KMS-11 (cell line): ENCODE measurements at regions not wholly inside any gene's neighbourhood (a gene's known extent, or its start where the extent isn't known, plus 50 kb on each side); places are given as distances from the start of the nearest gene placed in this dataset.

Source experiments
- H2AFZ ChIP-seq: fragments of 200-600 bp; sonication (generic); 2 replicates; pipeline ENCODE4 v1.6.1; 2016; ENCODE audit warnings: antibody characterized with exemption, mixed run types, low read depth
- H3K27ac ChIP-seq: fragments of 200-600 bp; sonication (generic); 2 replicates; pipeline ENCODE4 v1.6.1; 2016; ENCODE audit warnings: mild to moderate bottlenecking, mixed run types
- H3K27me3 ChIP-seq: fragments of 200-600 bp; sonication (generic); 2 replicates; pipeline ENCODE4 v1.6.1; 2017; ENCODE audit warnings: mild to moderate bottlenecking, low read depth, mixed run types, moderate library complexity; ENCODE audit not compliant: insufficient read depth
- H3K36me3 ChIP-seq: fragments of 200-600 bp; sonication (generic); 2 replicates; pipeline ENCODE4 v1.6.1; 2017; ENCODE audit warnings: mild to moderate bottlenecking, mixed run types; ENCODE audit not compliant: insufficient read depth
- H3K4me1 ChIP-seq: fragments of 200-600 bp; sonication (generic); 2 replicates; pipeline ENCODE4 v1.6.1; 2016; ENCODE audit warnings: mild to moderate bottlenecking, low read depth, mixed run types; ENCODE audit not compliant: poor library complexity, severe bottlenecking
- H3K4me2 ChIP-seq: fragments of 200-600 bp; sonication (generic); 2 replicates; pipeline ENCODE4 v1.7.0; 2016; ENCODE audit warnings: mild to moderate bottlenecking, mixed run types
- H3K4me3 ChIP-seq: fragments of 200-600 bp; sonication (generic); IDR thresholded peaks from 2 replicates; pipeline ENCODE4 v1.6.1; 2017; ENCODE audit warnings: low read depth, low read length, mixed read lengths; ENCODE audit not compliant: insufficient read depth
- H3K79me2 ChIP-seq: fragments of 200-600 bp; sonication (generic); 2 replicates; pipeline ENCODE4 v1.6.1; 2016; ENCODE audit warnings: low read depth, mixed run types; ENCODE audit not compliant: insufficient read depth
- H3K9ac ChIP-seq: fragments of 200-600 bp; sonication (generic); 2 replicates; pipeline ENCODE4 v1.6.1; 2016; ENCODE audit warnings: mild to moderate bottlenecking, mixed run types
- H4K20me1 ChIP-seq: fragments of 200-600 bp; sonication (generic); 2 replicates; pipeline ENCODE4 v1.6.1; 2016; ENCODE audit warnings: mild to moderate bottlenecking, mixed run types; ENCODE audit not compliant: insufficient read depth
- TF ChIP-seq, protein P1 (sequence below): fragments of 200-600 bp; sonication (generic); conservative IDR thresholded peaks from 2 replicates; pipeline ENCODE4 v1.6.1; 2017; ENCODE audit warnings: low read depth, mild to moderate bottlenecking, antibody characterized with exemption, low read length, moderate library complexity, mixed read lengths

DNA sequence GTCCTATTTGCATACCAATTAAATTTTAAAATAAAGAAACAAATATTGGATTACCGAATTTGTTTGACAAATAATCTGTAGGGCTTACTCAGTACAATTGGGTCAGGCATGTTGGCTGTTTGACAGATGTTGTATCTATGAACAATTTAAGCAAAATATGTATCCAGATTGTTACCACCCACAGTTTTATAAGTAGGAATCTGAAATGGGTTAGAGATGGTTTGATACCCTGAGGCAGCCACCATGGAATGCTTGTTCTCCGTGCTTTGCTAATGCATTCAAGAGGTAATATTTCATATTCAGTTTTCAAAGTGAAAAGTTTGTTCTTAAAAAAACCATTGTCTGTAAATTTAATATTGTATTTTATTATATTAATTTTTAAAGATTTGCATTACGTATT is 285.1 kb upstream of the ARRDC3 start:
- TF ChIP-seq, protein P1, sequence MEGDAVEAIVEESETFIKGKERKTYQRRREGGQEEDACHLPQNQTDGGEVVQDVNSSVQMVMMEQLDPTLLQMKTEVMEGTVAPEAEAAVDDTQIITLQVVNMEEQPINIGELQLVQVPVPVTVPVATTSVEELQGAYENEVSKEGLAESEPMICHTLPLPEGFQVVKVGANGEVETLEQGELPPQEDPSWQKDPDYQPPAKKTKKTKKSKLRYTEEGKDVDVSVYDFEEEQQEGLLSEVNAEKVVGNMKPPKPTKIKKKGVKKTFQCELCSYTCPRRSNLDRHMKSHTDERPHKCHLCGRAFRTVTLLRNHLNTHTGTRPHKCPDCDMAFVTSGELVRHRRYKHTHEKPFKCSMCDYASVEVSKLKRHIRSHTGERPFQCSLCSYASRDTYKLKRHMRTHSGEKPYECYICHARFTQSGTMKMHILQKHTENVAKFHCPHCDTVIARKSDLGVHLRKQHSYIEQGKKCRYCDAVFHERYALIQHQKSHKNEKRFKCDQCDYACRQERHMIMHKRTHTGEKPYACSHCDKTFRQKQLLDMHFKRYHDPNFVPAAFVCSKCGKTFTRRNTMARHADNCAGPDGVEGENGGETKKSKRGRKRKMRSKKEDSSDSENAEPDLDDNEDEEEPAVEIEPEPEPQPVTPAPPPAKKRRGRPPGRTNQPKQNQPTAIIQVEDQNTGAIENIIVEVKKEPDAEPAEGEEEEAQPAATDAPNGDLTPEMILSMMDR: no peak
- no peaks in the 10 kb centered on the region for H3K27me3 ChIP-seq
- no peak overlapping the region for H2AFZ ChIP-seq

DNA sequence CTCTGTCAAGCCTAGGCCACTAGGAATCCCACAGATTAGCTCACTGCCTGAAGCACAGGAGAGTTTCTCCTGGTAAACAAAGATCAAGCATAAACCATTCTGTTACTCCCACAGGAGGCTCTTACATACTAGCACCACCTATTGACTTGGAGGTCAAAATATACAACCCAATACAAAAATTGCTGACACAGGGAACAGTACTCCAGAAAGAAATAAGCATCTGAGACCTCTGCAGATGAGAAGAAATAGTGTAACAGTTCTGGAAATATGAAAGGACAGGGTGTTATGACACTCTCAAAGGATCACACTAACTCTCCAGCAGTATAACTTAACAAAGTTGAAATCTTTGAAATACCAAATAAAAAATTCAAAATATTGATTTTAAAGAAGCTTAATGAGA is 269.6 kb upstream of the ARRDC3 start:
- Histone ChIP-seq H2AFZ (no peak overlapping the region), H4K20me1 (no peaks in the 10 kb centered on the region), H3K79me2 (no peaks in the 10 kb centered on the region), H3K9ac (no peak overlapping the region), H3K4me1 (no peaks in the 10 kb centered on the region), H3K4me2 (no peak overlapping the region), H3K4me3 (no peak overlapping the region), H3K27me3 (no peaks in the 10 kb centered on the region), H3K36me3 (no peaks in the 10 kb centered on the region), H3K27ac (no peak overlapping the region)
- TF ChIP-seq, protein P1: no peak

More for the DNA sequence above, 285.1 kb upstream of the ARRDC3 start:
- no peak overlapping the region for H3K4me3 ChIP-seq
- no peak overlapping the region for H3K9ac ChIP-seq
- H3K36me3 ChIP-seq: no peaks in the 10 kb centered on the region
- no peak overlapping the region for H3K4me2 ChIP-seq
- H3K79me2 ChIP-seq: no peaks in the 10 kb centered on the region
- no peak overlapping the region for H3K27ac ChIP-seq
- H4K20me1 ChIP-seq: no peaks in the 10 kb centered on the region
- H3K4me1 ChIP-seq: no peaks in the 10 kb centered on the region

DNA sequence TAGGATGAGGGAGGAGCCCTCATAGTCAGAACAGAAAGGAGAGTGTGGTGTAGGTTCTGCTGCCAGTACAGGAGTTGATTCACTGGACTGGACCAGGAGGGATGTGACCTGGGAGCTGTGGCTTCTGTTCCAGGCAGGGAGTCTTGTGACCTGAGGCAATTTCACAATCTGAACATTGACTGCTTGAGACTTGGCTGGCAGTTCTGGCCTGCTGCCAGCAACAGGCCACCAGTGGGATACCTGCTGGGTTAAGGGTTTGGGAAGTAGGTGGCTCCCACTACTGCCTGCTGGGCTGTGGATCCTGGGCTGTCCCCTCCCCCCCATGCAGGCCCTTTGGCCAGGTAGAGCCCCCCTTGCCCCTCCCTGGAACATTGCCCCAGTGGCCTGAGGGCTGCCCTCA is 268.6 kb upstream of the ARRDC3 start:
- Histone ChIP-seq H3K27ac (no peak overlapping the region), H3K4me1 (no peaks in the 10 kb centered on the region), H2AFZ (no peak overlapping the region), H3K4me2 (no peak overlapping the region), H3K9ac (no peak overlapping the region), H4K20me1 (no peaks in the 10 kb centered on the region), H3K36me3 (no peaks in the 10 kb centered on the region), H3K27me3 (no peaks in the 10 kb centered on the region), H3K79me2 (no peaks in the 10 kb centered on the region), H3K4me3 (no peak overlapping the region)
- TF ChIP-seq, protein P1: no peak

DNA sequence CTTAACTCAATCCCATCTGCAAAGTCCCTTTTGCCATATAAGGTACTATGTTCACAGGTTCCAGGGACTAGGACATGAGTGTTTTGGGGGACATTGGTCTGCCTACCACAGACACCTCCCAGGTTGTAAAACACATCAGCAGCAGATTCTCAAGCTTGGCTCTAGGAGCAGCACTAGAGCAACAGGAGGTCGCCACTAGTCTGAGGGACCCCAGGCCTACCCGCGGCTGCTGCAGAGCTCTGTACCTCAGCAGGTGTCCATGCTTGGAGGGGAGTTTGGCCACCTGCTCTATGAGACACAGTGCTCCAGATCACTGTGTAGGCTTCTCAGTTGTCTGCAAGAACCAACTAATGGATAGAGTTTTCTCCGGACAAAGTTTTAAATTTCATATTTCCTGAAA is 262.2 kb upstream of the ARRDC3 start:
- TF ChIP-seq, protein P1: no peak
- no peaks in the 10 kb centered on the region for H3K36me3 ChIP-seq
- H4K20me1 ChIP-seq: no peaks in the 10 kb centered on the region
- H3K4me3 ChIP-seq: no peak overlapping the region
- H3K4me1 ChIP-seq: peaks cover 4% of the 10 kb centered on the region
- no peaks in the 10 kb centered on the region for H3K27me3 ChIP-seq
- no peaks in the 10 kb centered on the region for H3K79me2 ChIP-seq
- H3K27ac ChIP-seq: no peak overlapping the region
- no peak overlapping the region for H3K4me2 ChIP-seq
- no peak overlapping the region for H3K9ac ChIP-seq
- no peak overlapping the region for H2AFZ ChIP-seq

DNA sequence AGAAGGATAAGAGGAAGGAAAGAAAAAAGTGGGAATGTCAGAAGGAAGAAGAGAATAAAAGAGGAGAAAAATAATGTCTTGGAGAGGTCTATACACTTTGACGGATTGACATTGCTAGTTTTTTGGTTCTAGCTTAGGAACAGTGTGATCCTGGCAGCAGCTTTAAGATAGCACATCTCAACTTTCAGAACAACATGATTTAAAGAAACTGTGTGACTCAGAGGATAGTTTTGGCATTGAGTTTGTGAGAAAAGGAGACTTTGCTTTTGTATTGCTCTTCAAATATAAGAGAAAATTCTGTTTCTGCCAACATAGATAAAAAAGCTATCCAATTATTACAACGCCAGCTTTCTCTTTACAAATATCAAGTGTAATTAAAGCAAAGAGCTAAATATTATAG is 260.7 kb upstream of the ARRDC3 start:
- no peak overlapping the region for H3K9ac ChIP-seq
- no peaks in the 10 kb centered on the region for H4K20me1 ChIP-seq
- H3K4me1 ChIP-seq: peaks cover 4% of the 10 kb centered on the region
- TF ChIP-seq, protein P1: no peak
- H2AFZ ChIP-seq: no peak overlapping the region
- no peak overlapping the region for H3K4me3 ChIP-seq
- no peaks in the 10 kb centered on the region for H3K36me3 ChIP-seq
- no peaks in the 10 kb centered on the region for H3K27me3 ChIP-seq
- H3K79me2 ChIP-seq: no peaks in the 10 kb centered on the region
- no peak overlapping the region for H3K4me2 ChIP-seq
- no peak overlapping the region for H3K27ac ChIP-seq
